CMK (cell line): ENCODE measurements at regions not wholly inside any gene's neighbourhood (a gene's known extent, or its start where the extent isn't known, plus 50 kb on each side); places are given as distances from the start of the nearest gene placed in this dataset.

ENCODE experiments used
- DNase-seq: peaks from one replicate; pipeline ENCODE4 v3.0.0-alpha.2; 2010; ENCODE audit warnings: low read depth

GRCh38 chr5:173781816-173782670 is 106.1 kb upstream of the CPEB4 start:
- no peak for DNase-seq

DNA sequence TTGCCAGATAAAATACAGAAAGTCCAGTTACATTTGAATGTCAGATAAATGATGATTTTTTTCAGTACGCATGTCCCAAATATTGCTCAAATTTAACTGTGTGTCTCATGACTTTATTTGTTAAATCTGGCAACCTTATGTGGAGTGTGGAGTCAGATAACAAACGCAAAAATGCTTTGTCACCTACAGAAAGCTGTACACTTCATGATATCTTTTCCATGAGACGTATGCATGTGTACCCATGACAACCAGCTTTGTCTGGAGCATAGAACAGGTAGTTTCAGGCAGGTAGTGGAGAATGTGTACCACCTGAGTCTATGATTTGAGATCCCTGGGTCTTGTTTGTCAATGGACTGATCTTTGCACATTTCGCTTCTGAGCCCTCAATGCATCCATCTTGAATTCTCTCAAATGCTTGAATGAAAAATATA is 105.5 kb upstream of the CPEB4 start:
- DNase-seq: no peak

DNA sequence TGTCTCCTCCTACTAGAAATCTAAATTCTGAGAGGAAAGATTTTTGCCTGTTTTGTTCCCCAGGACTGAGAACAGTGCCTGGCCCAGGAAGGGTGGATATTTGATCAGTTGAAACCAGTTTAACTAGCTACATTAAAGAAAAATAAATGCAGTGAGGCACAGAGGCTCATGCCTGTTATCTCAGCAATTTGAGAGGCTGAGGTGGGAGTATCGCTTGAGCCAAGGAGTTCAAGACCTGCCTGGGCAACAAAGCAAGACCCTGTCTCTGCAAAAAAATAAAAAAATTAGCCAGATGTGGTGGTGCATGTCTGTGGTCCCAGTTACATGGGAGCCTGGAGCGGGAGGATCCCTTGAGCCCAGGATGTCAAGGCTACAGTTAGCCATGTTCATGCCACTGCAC is 104.8 kb upstream of the CPEB4 start:
- no peak for DNase-seq

DNA sequence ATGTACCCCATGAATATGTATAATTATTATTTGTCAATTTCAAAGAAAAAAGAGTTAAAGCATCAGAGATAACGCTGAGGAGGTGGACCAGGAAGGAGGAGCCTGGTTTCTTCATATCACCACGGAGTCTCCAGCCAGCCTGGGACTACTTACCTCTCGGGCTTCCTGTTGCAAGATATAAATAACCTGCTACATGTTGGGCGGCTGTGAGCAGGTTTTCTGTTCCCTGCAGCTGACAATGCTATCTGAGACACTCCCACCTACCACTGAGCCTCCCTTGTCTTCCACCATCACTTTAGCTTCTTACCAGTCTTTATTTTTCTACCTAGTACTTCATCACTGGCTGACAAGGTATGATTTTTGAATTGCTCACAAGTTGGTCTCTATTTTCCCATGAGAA is 102.7 kb upstream of the CPEB4 start:
- DNase-seq: no peak

GRCh38 chr5:173785866-173786265 is 102.3 kb upstream of the CPEB4 start:
- DNase-seq: no peak

- no peak for DNase-seq
These were observed 101.6 kb upstream of the CPEB4 start for GRCh38 chr5:173786286-173787187.

DNA sequence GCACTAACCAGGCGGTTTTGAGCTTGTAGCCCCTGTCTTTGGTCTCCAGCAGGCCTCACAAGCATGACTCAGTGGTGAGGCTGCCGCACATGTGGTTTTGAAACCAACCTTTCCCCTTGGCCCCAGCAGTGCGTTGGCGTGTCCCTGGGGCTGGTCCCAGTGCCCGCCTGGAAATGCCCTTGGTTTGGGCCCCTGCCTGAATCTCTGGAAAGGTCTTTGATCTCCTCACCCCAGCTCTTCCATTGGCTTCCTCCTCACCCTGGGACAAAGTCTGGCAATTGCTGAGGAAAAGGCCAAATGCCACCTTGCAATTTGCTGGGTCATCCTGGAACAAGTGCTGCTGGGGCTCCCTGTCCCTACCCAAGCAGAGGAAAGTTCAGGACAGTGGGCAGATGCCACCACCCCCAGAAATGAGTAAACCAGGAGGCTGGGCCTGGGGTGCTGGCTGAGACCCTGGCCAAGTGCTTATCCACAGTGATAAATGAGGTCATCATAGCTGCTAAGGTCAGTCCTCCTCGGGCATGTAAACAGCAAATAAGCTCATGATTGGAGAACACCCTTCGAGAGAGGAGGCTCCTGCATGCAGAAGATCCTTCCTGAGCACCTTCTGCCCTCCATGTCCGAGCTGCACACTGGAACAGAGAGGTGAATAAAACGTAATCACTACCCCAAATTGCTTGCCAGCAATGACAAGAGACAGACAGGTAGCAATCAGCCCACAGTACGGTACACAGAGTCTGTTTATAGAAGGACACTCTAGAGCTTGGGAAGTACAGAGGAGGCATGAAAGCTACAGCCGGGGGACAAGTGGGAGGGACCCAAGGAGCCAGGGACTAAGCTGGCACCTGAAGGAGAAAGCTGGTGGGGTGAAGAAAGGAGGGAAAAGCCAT is 98.9 kb upstream of the CPEB4 start:
- DNase-seq: no peak

- no peak for DNase-seq
These were observed 97.9 kb upstream of the CPEB4 start for GRCh38 chr5:173790177-173790719.

- no peak for DNase-seq
These were observed 97.2 kb upstream of the CPEB4 start for GRCh38 chr5:173790836-173791546.

- no peak for DNase-seq
These were observed 96.3 kb upstream of the CPEB4 start for GRCh38 chr5:173791878-173792277.

- no peak for DNase-seq
These were observed 95.2 kb upstream of the CPEB4 start for GRCh38 chr5:173792781-173793547.

DNA sequence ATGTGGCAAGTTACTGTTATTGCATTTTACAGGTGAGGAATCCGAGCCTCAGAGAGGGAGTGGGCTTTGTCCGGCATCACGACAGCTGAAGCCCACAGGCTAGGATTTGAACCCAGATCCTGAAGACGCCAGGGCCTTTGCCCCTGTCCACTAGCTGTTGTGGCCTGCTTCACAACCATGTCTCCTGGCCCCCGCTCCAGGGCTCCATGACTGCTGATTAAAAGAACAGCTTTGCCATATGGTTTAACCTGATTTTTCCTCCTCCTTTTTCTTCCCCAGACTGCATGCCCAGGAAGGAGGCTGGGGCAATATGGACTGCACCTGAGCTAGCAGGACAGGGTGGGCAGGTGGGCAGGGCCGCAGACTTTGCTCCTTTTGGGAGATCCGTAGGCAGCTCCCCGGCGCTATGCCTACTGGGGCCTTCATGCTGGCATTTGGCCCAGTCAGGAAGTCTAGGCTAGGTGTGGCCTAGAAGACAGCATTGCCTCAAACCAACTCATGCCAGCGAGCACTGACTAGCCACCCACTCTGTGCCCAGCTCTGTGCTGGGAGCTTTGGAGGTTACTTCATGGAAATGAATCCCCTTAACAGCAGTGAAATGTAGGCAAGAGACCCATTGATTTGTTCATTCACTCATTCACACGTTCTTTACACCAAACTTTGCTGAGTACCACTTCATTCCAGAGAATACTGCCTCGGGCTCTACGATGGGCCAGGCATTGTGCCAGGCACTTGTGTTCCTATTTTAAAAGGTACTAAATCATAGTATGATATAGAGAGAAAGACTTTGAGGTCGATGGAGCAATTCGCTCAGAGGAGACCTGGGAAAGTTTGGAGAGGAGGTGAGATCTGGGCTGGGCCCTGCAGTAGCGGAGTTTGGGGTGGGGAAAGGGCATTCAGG is 94.3 kb upstream of the CPEB4 start:
- DNase-seq: no peak

GRCh38 chr5:173794901-173795416 is 93.2 kb upstream of the CPEB4 start:
- DNase-seq: no peak

- no peak for DNase-seq
These were observed 92.5 kb upstream of the CPEB4 start for GRCh38 chr5:173795601-173796000.

- DNase-seq: no peak
These were observed 91.2 kb upstream of the CPEB4 start for GRCh38 chr5:173796721-173797495.

DNA sequence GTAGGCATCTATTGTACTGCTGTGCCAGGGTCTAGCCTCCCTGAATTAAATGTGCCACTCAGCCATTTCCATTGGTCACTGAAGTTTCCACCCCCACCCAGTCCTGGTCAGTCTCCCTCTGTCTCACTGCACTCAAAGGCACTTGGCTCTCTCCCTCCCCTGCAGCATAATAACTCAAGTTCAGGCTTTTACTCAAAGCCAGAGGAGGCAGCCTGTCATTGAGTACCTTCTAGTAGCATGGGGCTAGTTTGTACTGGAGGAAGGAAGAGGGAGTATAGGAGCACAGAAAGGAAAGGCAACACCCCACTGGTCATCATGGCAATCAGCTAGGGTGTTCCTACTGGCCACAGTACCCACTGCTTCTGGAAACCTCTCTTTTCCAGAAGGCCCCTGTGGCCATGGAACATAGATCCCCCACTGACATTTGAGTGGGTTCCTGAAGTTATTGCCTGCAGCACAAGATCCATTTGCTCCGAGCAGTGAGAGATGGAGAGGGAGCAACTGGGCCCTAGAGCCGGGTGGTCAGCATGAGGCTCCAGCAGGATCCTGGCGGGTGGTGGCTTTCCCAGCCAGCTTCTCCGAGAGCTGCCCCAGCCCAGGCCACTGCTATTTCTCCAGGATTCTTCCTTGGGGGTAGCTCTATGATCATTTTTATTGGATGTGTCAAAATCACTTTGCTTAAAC is 89.9 kb upstream of the CPEB4 start:
- no peak for DNase-seq

DNA sequence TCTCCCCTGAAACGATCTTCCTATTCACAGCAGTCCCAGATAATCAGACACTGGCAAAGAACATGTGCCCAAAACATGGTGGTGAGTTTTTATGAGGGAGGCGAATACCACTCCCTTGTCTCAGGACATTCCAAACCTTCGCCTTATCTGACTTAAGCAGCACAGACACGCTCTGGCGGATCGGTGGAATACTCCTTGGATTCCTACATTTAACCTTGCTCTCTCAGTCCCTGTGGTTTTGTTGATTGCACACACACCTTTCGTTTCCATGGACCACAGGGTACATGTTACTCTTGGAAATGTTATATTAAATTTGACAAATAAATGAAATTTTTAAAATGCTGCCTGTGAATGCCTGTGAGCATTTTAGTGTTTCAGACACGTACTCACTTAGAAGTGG is 87.8 kb upstream of the CPEB4 start:
- no peak for DNase-seq

DNA sequence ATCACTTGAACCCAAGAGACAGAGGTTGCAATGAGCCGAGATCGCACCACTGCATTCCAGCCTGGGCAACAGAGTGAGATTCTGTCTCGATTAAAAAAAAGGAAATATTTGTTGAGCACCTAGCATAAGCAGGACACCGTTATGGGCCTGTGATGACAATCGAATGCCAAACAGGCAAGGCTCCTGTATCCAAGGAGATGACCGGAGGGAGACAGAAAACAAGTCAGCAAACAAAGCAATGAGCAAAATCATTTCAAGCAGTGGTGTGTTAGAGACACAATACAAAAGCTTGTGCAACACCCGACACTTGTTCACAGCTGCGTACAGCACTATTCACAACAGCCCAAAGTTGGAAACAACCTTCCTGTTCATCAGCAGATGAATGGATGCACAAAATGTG is 87.1 kb upstream of the CPEB4 start:
- DNase-seq: no peak
